HepG2 (cell line): ENCODE measurements at regions not wholly inside any gene's neighbourhood (a gene's known extent, or its start where the extent isn't known, plus 50 kb on each side); places are given as distances from the start of the nearest gene placed in this dataset.

Source experiments
- ARID5B ChIP-seq: IDR thresholded peaks from 2 replicates; pipeline ENCODE4 v1.4.0; 2020; ENCODE audit warnings: mild to moderate bottlenecking, missing genetic modification reagents
- BRD4 ChIP-seq: sonication (generic); formaldehyde crosslinking; IDR thresholded peaks from 2 replicates; pipeline ENCODE4 v1.4.0; 2020; ENCODE audit warnings: missing genetic modification reagents
- FLYWCH1 ChIP-seq: sonication (generic); formaldehyde crosslinking; IDR thresholded peaks from 2 replicates; pipeline ENCODE4 v1.8.1; 2023; ENCODE audit warnings: mild to moderate bottlenecking, missing genetic modification reagents
- JUNB ChIP-seq: sonication (generic); formaldehyde crosslinking; IDR thresholded peaks from 2 replicates; pipeline ENCODE4 v1.8.0; 2022; ENCODE audit warnings: missing genetic modification reagents, mild to moderate bottlenecking, borderline replicate concordance
- KLF16 ChIP-seq, 2 experiments: sonication (generic) in 1 of 2; formaldehyde crosslinking in 1 of 2; IDR thresholded peaks; 2 replicates each; pipeline versions ENCODE4 v1.6.1 to v1.8.0; 2016 to 2023; ENCODE audit warnings: missing genetic modification reagents in 2 of 2, missing compliant biosample characterization in 1 of 2
- TFAP4 ChIP-seq: sonication (generic); IDR thresholded peaks from 2 replicates; pipeline ENCODE4 v1.6.1; 2016; ENCODE audit warnings: low read depth, borderline replicate concordance
- ZNF556 ChIP-seq: sonication (generic); formaldehyde crosslinking; IDR thresholded peaks from 2 replicates; pipeline ENCODE4 v1.4.0; 2020; ENCODE audit warnings: mild to moderate bottlenecking, missing genetic modification reagents, borderline replicate concordance
- ZNF883 ChIP-seq: sonication (generic); formaldehyde crosslinking; IDR thresholded peaks from 2 replicates; pipeline ENCODE4 v1.5.1; 2020; ENCODE audit warnings: mild to moderate bottlenecking, missing genetic modification reagents; ENCODE audit errors: not compliant biosample characterization

- no peak for TF ChIP-seq ZNF883
- no peak for TF ChIP-seq ARID5B (CRISPR knock-in tag)
- no peak for TF ChIP-seq KLF16 (CRISPR knock-in tag; IDR thresholded peaks at IDR 0.05)
- TF ChIP-seq ZNF556 (CRISPR knock-in tag): no peak
- TF ChIP-seq BRD4: no peak
- TF ChIP-seq JUNB (CRISPR knock-in tag): no peak
- no peak for TF ChIP-seq TFAP4
- TF ChIP-seq FLYWCH1 (CRISPR knock-in tag): no peak
These were observed 180.5 kb upstream of the RBPJ start (continued) for GRCh38 chr4:26140150-26140898.
